Posterior vena cava (tissue), 2 donors: ENCODE measurements at regions not wholly inside any gene's neighbourhood (a gene's known extent, or its start where the extent isn't known, plus 50 kb on each side); places are given as distances from the start of the nearest gene placed in this dataset.
"Not testable (repeated sequence)": the region's sequence is repeated elsewhere in the genome, so short reads cannot be mapped to it uniquely, and the experiment has no call there.

ENCODE experiments used
- DNase-seq: peaks from one replicate; pipeline ENCODE4 v3.0.0-alpha.2; 2020; ENCODE audit warnings: low spot score
- intact Hi-C, 2 donors: fragments of 100-400 bp; cut with DNase I; formaldehyde crosslinking; loops; one replicate each; pipeline versions ENCODE4 v1.14.1 to v1.14.2; 2022 to 2023
- donor health status: DM: yes; HTN: yes; CAD: no.
- donor health status: DM: yes; HTN: yes; CAD: no.

GRCh38 chr19:28609091-28609755, 603.7 kb downstream of the UQCRFS1 start:
- no peak for DNase-seq
- intact Hi-C loops: no loop called here

- DNase-seq: no peak
- intact Hi-C loops: no loop called here
These were observed 604.7 kb downstream of the UQCRFS1 start for GRCh38 chr19:28608292-28608691.

- DNase-seq: no peak
- intact Hi-C loops: no loop called here
These were observed 605.8 kb downstream of the UQCRFS1 start for GRCh38 chr19:28607066-28607583.

- intact Hi-C loops: no loop called here
- DNase-seq: no peak
These were observed 606.5 kb downstream of the UQCRFS1 start for GRCh38 chr19:28606269-28607032.

GRCh38 chr19:28605501-28606268, 607.3 kb downstream of the UQCRFS1 start:
- no peak for DNase-seq
- intact Hi-C loops: no loop called here

- intact Hi-C loops: no loop called here
- DNase-seq: no peak
These were observed 609.5 kb downstream of the UQCRFS1 start for GRCh38 chr19:28603453-28603852.

- no peak for DNase-seq
- intact Hi-C loops: no loop called here
These were observed 610.2 kb downstream of the UQCRFS1 start for GRCh38 chr19:28602675-28603298.

- DNase-seq: no peak
- intact Hi-C loops: no loop called here
These were observed 611.1 kb downstream of the UQCRFS1 start for GRCh38 chr19:28601723-28602440.

- intact Hi-C loops: loop anchor here in 1 of 2 donors (5.0 kb wide), 1 partner anchor 1248 kb away; no protein-coding TSS in a partner anchor
- DNase-seq: peak; percentile 9
These were observed 614.1 kb downstream of the UQCRFS1 start for GRCh38 chr19:28598861-28599260.

GRCh38 chr19:28596561-28597071, 616.3 kb downstream of the UQCRFS1 start:
- intact Hi-C loops: loop anchor here in 1 of 2 donors (5.0 kb wide), 1 partner anchor 1251 kb away; no protein-coding TSS in a partner anchor

GRCh38 chr19:28595722-28596480, 617.0 kb downstream of the UQCRFS1 start:
- no peak for DNase-seq
- intact Hi-C loops: loop anchor here in 1 of 2 donors (5.0 kb wide), 1 partner anchor 1251 kb away; no protein-coding TSS in a partner anchor

More at GRCh38 chr19:28596561-28597071, 616.3 kb downstream of the UQCRFS1 start:
- DNase-seq: no peak

- no peak for DNase-seq
- intact Hi-C loops: loop anchor here in 1 of 2 donors (5.0 kb wide), 1 partner anchor 1253 kb away; no protein-coding TSS in a partner anchor
These were observed 618.2 kb downstream of the UQCRFS1 start for GRCh38 chr19:28594737-28595136.

- peak; percentile 35 for DNase-seq
- intact Hi-C loops: not testable (repeated sequence)
These were observed 623.0 kb downstream of the UQCRFS1 start for GRCh38 chr19:28589991-28590411.

- DNase-seq: peak; percentile 22
- intact Hi-C loops: no loop called here
These were observed 626.5 kb downstream of the UQCRFS1 start for GRCh38 chr19:28586474-28586873.

GRCh38 chr19:28585796-28586195, 627.2 kb downstream of the UQCRFS1 start:
- intact Hi-C loops: no loop called here
- peak; percentile 62 for DNase-seq

GRCh38 chr19:28583713-28584112, 629.2 kb downstream of the UQCRFS1 start:
- intact Hi-C loops: no loop called here
- peak; percentile 48 for DNase-seq

- DNase-seq: no peak
- intact Hi-C loops: no loop called here
These were observed 629.7 kb downstream of the UQCRFS1 start for GRCh38 chr19:28583242-28583641.

- intact Hi-C loops: no loop called here
- no peak for DNase-seq
These were observed 630.2 kb downstream of the UQCRFS1 start for GRCh38 chr19:28582796-28583195.
